Activated CD4-positive, alpha-beta T cell treated with anti-CD3 and anti-CD28 coated beads, Interleukin-2, amount 10 ng/mL, durations not matched to agents 7 days and 5 days (primary cell): ENCODE measurements at regions not wholly inside any gene's neighbourhood (a gene's known extent, or its start where the extent isn't known, plus 50 kb on each side); places are given as distances from the start of the nearest gene placed in this dataset.
"Not testable (repeated sequence)": the region's sequence is repeated elsewhere in the genome, so short reads cannot be mapped to it uniquely, and the experiment has no call there.

Experiments used
- CTCF ChIA-PET: fragments of 350-600 bp; sonication (Branson Sonifier 250); formaldehyde crosslinking; loops from one replicate; lab custom pipeline; 2021; ENCODE audit warnings: antibody characterized with exemption; lab: Charles Lee
- POLR2A ChIA-PET: fragments of 350-600 bp; sonication (Branson Sonifier 250); formaldehyde crosslinking; loops from one replicate; lab custom pipeline; 2021; ENCODE audit warnings: antibody characterized with exemption; lab: Charles Lee
- DNase-seq: peaks from one replicate; pipeline ENCODE4 v3.0.0-alpha.2; 2020
- H3K27ac Mint-ChIP-seq: one replicate; pipeline ENCODE4 v1.8.0; 2021; ENCODE audit warnings: mild to moderate bottlenecking, moderate library complexity, mixed read lengths
- H3K27me3 Mint-ChIP-seq: one replicate; pipeline ENCODE4 v1.8.0; 2021; ENCODE audit warnings: mixed read lengths
- H3K36me3 Mint-ChIP-seq: one replicate; pipeline ENCODE4 v1.8.0; 2021; ENCODE audit warnings: low read depth, mixed read lengths
- H3K4me1 Mint-ChIP-seq: one replicate; pipeline ENCODE4 v1.8.0; 2021; ENCODE audit warnings: mixed read lengths
- H3K4me3 Mint-ChIP-seq: one replicate; pipeline ENCODE4 v1.8.0; 2021; ENCODE audit warnings: mild to moderate bottlenecking, moderate library complexity, mixed read lengths
- H3K9me3 Mint-ChIP-seq: one replicate; pipeline ENCODE4 v1.8.0; 2021; ENCODE audit warnings: mixed read lengths

DNA sequence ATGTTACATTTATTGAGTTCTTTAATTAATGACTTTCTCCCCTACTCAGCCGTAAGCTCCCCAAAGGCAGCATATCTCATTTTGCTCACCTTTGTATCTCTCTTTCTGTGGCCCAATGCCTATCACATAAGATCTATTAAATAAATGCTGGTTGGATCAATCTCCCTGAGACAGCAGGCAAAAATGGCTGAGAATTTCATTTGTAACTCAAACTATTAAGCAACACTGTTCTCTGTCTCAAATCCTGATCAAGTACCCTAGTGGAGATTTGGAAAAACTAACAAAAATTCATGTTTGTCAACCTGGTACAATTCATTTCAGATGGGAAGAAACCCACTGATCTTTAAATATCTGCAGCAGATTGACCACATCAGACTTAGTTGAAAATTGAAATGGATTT is 127.4 kb downstream of the ZFAND4 start:
- peaks cover 2% of the 10 kb centered on the region for H3K36me3 Mint-ChIP-seq
- no peak overlapping the region for H3K4me3 Mint-ChIP-seq
- H3K27ac Mint-ChIP-seq: no peak overlapping the region
- no peaks in the 10 kb centered on the region for H3K9me3 Mint-ChIP-seq
- no peak for DNase-seq
- ChIA-PET POLR2A (no interaction called here), CTCF (interaction anchor here (0.6 kb wide), 1 partner anchor 18 kb away, joined by 3 read pairs; no protein-coding TSS in a partner anchor)
- H3K4me1 Mint-ChIP-seq: peaks cover 4% of the 10 kb centered on the region
- no peaks in the 10 kb centered on the region for H3K27me3 Mint-ChIP-seq

- ChIA-PET CTCF (no interaction called here), POLR2A (no interaction called here)
- Mint-ChIP-seq H3K36me3 (peaks cover 2% of the 10 kb centered on the region), H3K4me1 (peaks cover 4% of the 10 kb centered on the region), H3K27ac (no peak overlapping the region), H3K27me3 (no peaks in the 10 kb centered on the region), H3K4me3 (no peak overlapping the region), H3K9me3 (no peaks in the 10 kb centered on the region)
- DNase-seq: no peak
Measured at GRCh38 chr10:45544191-45544590, 128.4 kb downstream of the ZFAND4 start.

- POLR2A ChIA-PET, DNase-seq, H3K36me3 Mint-ChIP-seq, CTCF ChIA-PET, H3K27me3 Mint-ChIP-seq, H3K4me1 Mint-ChIP-seq, H3K27ac Mint-ChIP-seq, H3K9me3 Mint-ChIP-seq, H3K4me3 Mint-ChIP-seq: not testable (repeated sequence)
Measured at GRCh38 chr10:45541032-45541431, 131.5 kb downstream of the ZFAND4 start.

DNA sequence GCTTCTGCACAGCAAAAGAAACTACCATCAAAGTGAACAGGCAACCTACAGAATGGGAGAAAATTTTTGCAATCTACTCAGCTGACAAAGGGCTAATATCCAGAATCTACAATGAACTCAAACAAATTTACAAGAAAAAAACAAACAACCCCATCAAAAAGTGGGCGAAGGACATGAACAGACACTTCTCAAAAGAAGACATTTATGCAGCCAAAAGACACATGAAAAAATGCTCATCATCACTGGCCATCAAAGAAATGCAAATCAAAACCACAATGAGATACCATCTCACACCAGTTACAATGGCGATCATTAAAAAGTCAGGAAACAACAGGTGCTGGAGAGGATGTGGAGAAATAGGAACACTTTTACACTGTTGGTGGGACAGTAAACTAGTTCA is 132.0 kb downstream of the ZFAND4 start:
- H3K9me3 Mint-ChIP-seq, CTCF ChIA-PET, POLR2A ChIA-PET, H3K36me3 Mint-ChIP-seq, H3K4me1 Mint-ChIP-seq, H3K4me3 Mint-ChIP-seq, H3K27me3 Mint-ChIP-seq, DNase-seq, H3K27ac Mint-ChIP-seq: not testable (repeated sequence)

DNA sequence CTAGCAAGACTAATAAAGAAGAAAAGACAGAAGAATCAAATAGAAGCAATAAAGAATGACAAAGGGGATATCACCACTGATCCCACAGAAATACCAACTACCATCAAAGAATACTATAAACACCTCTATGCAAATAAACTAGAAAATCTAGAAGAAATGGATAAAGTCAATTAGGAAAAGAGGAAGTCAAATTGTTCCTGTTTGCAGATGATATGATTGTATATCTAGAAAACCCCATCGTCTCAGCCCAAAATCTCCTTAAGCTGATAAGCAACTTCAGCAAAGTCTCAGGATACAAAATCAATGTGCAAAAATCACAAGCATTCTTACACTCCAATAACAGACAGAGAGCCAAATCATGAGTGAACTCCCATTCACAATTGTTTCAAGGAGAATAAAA is 133.0 kb downstream of the ZFAND4 start:
- H3K4me1 Mint-ChIP-seq, H3K27ac Mint-ChIP-seq, H3K36me3 Mint-ChIP-seq, H3K27me3 Mint-ChIP-seq, H3K4me3 Mint-ChIP-seq, CTCF ChIA-PET, H3K9me3 Mint-ChIP-seq, POLR2A ChIA-PET, DNase-seq: not testable (repeated sequence)

- ChIA-PET POLR2A (no interaction called here), CTCF (no interaction called here)
- DNase-seq: no peak
- H3K4me1 Mint-ChIP-seq: no peaks in the 10 kb centered on the region
- H3K27ac Mint-ChIP-seq: no peak overlapping the region
- peaks cover 5% of the 10 kb centered on the region for H3K36me3 Mint-ChIP-seq
- peaks cover 2% of the 10 kb centered on the region for H3K9me3 Mint-ChIP-seq
- H3K4me3 Mint-ChIP-seq: no peak overlapping the region
- no peaks in the 10 kb centered on the region for H3K27me3 Mint-ChIP-seq
Measured at GRCh38 chr10:45534572-45534971, 138.0 kb downstream of the ZFAND4 start.

DNA sequence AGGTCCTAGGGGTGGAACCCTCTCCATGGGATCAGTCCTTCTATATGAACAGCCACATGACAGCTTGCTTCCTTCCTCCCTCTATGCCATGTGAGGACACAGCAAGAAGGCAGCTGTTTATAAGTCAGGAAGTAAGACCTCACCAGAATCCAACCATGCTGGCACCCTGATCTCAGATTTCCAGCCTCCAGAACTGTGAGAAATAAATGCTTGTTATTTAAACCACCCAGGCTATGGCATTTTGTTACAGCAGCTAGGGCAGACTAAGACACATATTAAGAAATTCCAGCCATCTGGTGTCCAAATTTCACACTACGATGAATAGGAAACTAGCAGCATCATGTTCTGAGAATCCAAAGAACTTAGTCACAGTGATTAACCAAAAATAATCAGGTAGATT is 140.1 kb downstream of the ZFAND4 start:
- no peak overlapping the region for H3K27ac Mint-ChIP-seq
- CTCF ChIA-PET: no interaction called here

GRCh38 chr10:45526309-45526905 is 146.2 kb downstream of the ZFAND4 start:
- peaks cover 5% of the 10 kb centered on the region for H3K36me3 Mint-ChIP-seq
- H3K27me3 Mint-ChIP-seq: no peaks in the 10 kb centered on the region
- no peak overlapping the region for H3K4me3 Mint-ChIP-seq
- H3K27ac Mint-ChIP-seq: no peak overlapping the region
- no peaks in the 10 kb centered on the region for H3K4me1 Mint-ChIP-seq
- ChIA-PET POLR2A (no interaction called here), CTCF (interaction anchor here (0.6 to 0.7 kb wide), 2 partner anchors 18 to 228 kb away, joined by 3 read pairs; no protein-coding TSS in a partner anchor)
- DNase-seq: no peak
- peaks cover 4% of the 10 kb centered on the region for H3K9me3 Mint-ChIP-seq

More for the DNA sequence above, 140.1 kb downstream of the ZFAND4 start:
- POLR2A ChIA-PET: no interaction called here
- Mint-ChIP-seq H3K4me1 (no peaks in the 10 kb centered on the region), H3K4me3 (no peak overlapping the region), H3K27me3 (no peaks in the 10 kb centered on the region), H3K36me3 (peaks cover 7% of the 10 kb centered on the region), H3K9me3 (peaks cover 4% of the 10 kb centered on the region)
- DNase-seq: no peak

DNA sequence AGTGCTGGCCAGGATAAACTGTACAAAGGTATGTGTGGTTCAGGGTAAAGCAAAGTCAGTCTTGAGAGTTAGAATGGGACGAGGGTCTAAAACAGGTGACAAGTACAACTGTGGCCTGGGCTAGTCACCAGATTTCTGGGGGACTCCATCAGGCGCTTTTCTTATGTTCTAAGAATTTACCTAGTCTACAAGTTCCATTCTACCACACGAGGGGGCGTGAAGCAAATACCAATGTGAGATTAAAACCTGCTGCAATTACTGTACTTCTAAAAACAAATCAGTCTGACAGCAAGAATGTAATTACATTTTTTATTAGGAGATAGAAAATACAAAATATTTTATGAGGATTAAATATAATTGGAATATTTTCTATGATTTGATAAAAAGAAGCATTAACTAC is 146.5 kb downstream of the ALOX5 start:
- no peak for DNase-seq
- Mint-ChIP-seq H3K27ac (no peak overlapping the region), H3K4me3 (no peak overlapping the region), H3K4me1 (peaks cover 1% of the 10 kb centered on the region), H3K27me3 (no peaks in the 10 kb centered on the region), H3K9me3 (no peaks in the 10 kb centered on the region), H3K36me3 (no peaks in the 10 kb centered on the region)
- POLR2A ChIA-PET: no interaction called here
- CTCF ChIA-PET: interaction anchor here (0.6 kb wide), 1 partner anchor 116 kb away, joined by 3 read pairs; no protein-coding TSS in a partner anchor

GRCh38 chr10:45518741-45519140 is 144.7 kb downstream of the ALOX5 start:
- Mint-ChIP-seq H3K4me3 (no peak overlapping the region), H3K27ac (no peak overlapping the region), H3K4me1 (peaks cover 1% of the 10 kb centered on the region), H3K9me3 (no peaks in the 10 kb centered on the region), H3K36me3 (no peaks in the 10 kb centered on the region), H3K27me3 (no peaks in the 10 kb centered on the region)
- POLR2A ChIA-PET: no interaction called here
- DNase-seq: no peak
- CTCF ChIA-PET: interaction anchor here (0.7 kb wide), 1 partner anchor 9 kb away, joined by 3 read pairs; no protein-coding TSS in a partner anchor

GRCh38 chr10:45515630-45516029 is 141.6 kb downstream of the ALOX5 start:
- CTCF ChIA-PET: no interaction called here
- no peaks in the 10 kb centered on the region for H3K9me3 Mint-ChIP-seq
- no peak overlapping the region for H3K27ac Mint-ChIP-seq
- POLR2A ChIA-PET: no interaction called here
- peaks cover 1% of the 10 kb centered on the region for H3K4me1 Mint-ChIP-seq
- H3K36me3 Mint-ChIP-seq: peaks cover 3% of the 10 kb centered on the region
- no peak for DNase-seq
- no peak overlapping the region for H3K4me3 Mint-ChIP-seq
- no peaks in the 10 kb centered on the region for H3K27me3 Mint-ChIP-seq

- H3K4me1 Mint-ChIP-seq: peaks cover 1% of the 10 kb centered on the region
- no peaks in the 10 kb centered on the region for H3K9me3 Mint-ChIP-seq
- no peaks in the 10 kb centered on the region for H3K27me3 Mint-ChIP-seq
- no peak overlapping the region for H3K27ac Mint-ChIP-seq
- peaks cover 3% of the 10 kb centered on the region for H3K36me3 Mint-ChIP-seq
- no peak for DNase-seq
- CTCF ChIA-PET: interaction anchor here (1.0 kb wide), 1 partner anchor 16 kb away, joined by 3 read pairs; no protein-coding TSS in a partner anchor
- no peak overlapping the region for H3K4me3 Mint-ChIP-seq
- POLR2A ChIA-PET: no interaction called here
Measured at GRCh38 chr10:45514291-45515270, 140.6 kb downstream of the ALOX5 start.

- H3K9me3 Mint-ChIP-seq: no peaks in the 10 kb centered on the region
- DNase-seq: no peak
- H3K36me3 Mint-ChIP-seq: peaks cover 3% of the 10 kb centered on the region
- no peak overlapping the region for H3K4me3 Mint-ChIP-seq
- CTCF ChIA-PET: no interaction called here
- H3K27me3 Mint-ChIP-seq: no peaks in the 10 kb centered on the region
- POLR2A ChIA-PET: no interaction called here
- peaks cover 1% of the 10 kb centered on the region for H3K4me1 Mint-ChIP-seq
- no peak overlapping the region for H3K27ac Mint-ChIP-seq
Measured at GRCh38 chr10:45513551-45513950, 139.5 kb downstream of the ALOX5 start.
